T-helper 2 cell (primary cell): ENCODE measurements at regions not wholly inside any gene's neighbourhood (a gene's known extent, or its start where the extent isn't known, plus 50 kb on each side); places are given as distances from the start of the nearest gene placed in this dataset.
A peak's percentile ranks its signal among the peaks of the same experiment; 100 is the strongest.
"Not testable (repeated sequence)": the region's sequence is repeated elsewhere in the genome, so short reads cannot be mapped to it uniquely, and the experiment has no call there.

Experiments
- DNase-seq, 5 experiments: peaks; one replicate each; pipeline versions ENCODE4 v3.0.0 to v3.0.0-alpha.2; 2012 to 2022

- DNase-seq: peak in 1 of 5 experiments; percentile 56
Observed at GRCh38 chr4:78691971-78692821, 84.0 kb upstream of the BMP2K start.

- no peak for DNase-seq
Observed at GRCh38 chr4:78692822-78693170, 83.4 kb upstream of the BMP2K start.

GRCh38 chr4:78693777-78694456, 82.2 kb upstream of the BMP2K start:
- DNase-seq: no peak

GRCh38 chr4:78694457-78694787, 81.7 kb upstream of the BMP2K start:
- no peak for DNase-seq

- no peak for DNase-seq
Observed at GRCh38 chr4:78695910-78696309, 80.2 kb upstream of the BMP2K start.

- DNase-seq: no peak
Observed at GRCh38 chr4:78703079-78703478, 73.1 kb upstream of the BMP2K start.

GRCh38 chr4:78704317-78704716, 71.8 kb upstream of the BMP2K start:
- DNase-seq: no peak

GRCh38 chr4:78704981-78705683, 71.0 kb upstream of the BMP2K start:
- no peak for DNase-seq

- DNase-seq: no peak
Observed at GRCh38 chr4:78706302-78706701, 69.8 kb upstream of the BMP2K start.

GRCh38 chr4:78707268-78707667, 68.9 kb upstream of the BMP2K start:
- no peak for DNase-seq

- no peak for DNase-seq
Observed at GRCh38 chr4:78707793-78708192, 68.4 kb upstream of the BMP2K start.

- no peak for DNase-seq
Observed at GRCh38 chr4:78710536-78710935, 65.6 kb upstream of the BMP2K start.

- DNase-seq: no peak
Observed at GRCh38 chr4:78711676-78712075, 64.5 kb upstream of the BMP2K start.

GRCh38 chr4:78714598-78714997, 61.6 kb upstream of the BMP2K start:
- not testable (repeated sequence) for DNase-seq

- DNase-seq: not testable (repeated sequence)
Observed at GRCh38 chr4:78715372-78715771, 60.8 kb upstream of the BMP2K start.

GRCh38 chr4:78717712-78718111, 58.4 kb upstream of the BMP2K start:
- not testable (repeated sequence) for DNase-seq

- DNase-seq: no peak
Observed at GRCh38 chr4:78720204-78720603, 55.9 kb upstream of the BMP2K start.

GRCh38 chr4:78720994-78721677, 55.0 kb upstream of the BMP2K start:
- peak in 2 of 5 experiments; percentile 5 to 50 for DNase-seq

- DNase-seq: no peak
Observed at GRCh38 chr4:78721747-78722146, 54.4 kb upstream of the BMP2K start.

GRCh38 chr4:78722320-78722719, 53.8 kb upstream of the BMP2K start:
- DNase-seq: no peak

GRCh38 chr4:78722878-78723277, 53.3 kb upstream of the BMP2K start:
- DNase-seq: no peak
